Stimulated activated CD4-positive, alpha-beta T cell treated with anti-CD3 and anti-CD28 coated beads, Interleukin-2, amount 100 ng/mL, for 48 hours (primary cell): ENCODE measurements at regions not wholly inside any gene's neighbourhood (a gene's known extent, or its start where the extent isn't known, plus 50 kb on each side); places are given as distances from the start of the nearest gene placed in this dataset.
"Not testable (repeated sequence)": the region's sequence is repeated elsewhere in the genome, so short reads cannot be mapped to it uniquely, and the experiment has no call there.

Source experiments
- DNase-seq, 2 donors: peaks; one replicate each; pipeline ENCODE4 v3.0.0-alpha.2; 2020

GRCh38 chr19:28463493-28464053 lies 749.4 kb downstream of the UQCRFS1 start:
- DNase-seq, result no peak

GRCh38 chr19:28457620-28458019 lies 755.3 kb downstream of the UQCRFS1 start:
- no peak for DNase-seq

DNA sequence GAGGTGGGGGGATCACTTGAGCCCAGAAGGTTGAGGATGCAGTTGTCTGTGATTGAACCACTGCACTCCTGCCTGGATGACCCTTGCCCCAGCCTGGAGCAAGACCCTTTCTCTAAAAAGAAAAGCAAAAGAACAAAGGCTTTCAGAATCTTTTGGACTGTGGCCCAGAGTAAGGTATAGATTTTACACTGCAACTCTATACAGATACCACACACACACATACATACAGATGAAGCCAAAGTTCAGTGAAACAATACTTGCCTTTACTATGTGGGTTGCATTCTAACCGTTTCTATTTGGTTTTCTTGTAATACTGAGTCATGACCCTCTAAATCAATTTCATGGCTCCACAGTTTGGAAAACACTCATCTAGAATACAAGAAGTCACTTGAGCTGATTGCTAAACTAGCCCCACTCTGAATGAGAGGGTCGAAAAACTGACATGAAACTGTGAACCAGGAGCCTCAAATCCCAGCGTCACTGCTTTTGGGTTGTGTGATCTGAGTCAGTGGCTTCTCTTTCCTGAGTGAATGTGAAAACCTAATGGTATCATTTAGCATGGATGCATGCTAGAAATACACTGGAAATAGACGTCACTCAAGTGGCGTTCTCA lies 756.1 kb downstream of the UQCRFS1 start:
- DNase-seq, result no peak

DNA sequence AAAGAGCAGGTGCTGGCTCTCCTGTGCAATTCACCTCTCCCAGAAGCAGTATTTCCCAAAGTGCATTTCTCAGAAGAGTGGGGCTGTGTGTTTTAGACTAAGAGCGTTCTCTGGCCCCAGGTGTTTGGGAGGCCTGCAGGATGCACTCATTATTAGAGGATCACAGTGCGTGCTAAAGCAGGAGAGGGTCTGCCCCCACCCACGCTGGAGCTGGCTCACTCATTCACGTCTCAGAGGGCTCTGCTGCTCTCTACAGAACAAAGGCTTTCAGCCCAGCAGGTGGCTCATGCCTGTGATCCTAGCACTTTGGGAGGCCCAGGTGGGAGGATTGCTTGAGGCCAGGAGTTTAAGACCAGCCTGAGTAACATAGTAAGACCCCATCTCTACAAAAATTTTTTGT lies 756.7 kb downstream of the UQCRFS1 start:
- peak in 1 of 2 donors; percentile 5 for DNase-seq

DNA sequence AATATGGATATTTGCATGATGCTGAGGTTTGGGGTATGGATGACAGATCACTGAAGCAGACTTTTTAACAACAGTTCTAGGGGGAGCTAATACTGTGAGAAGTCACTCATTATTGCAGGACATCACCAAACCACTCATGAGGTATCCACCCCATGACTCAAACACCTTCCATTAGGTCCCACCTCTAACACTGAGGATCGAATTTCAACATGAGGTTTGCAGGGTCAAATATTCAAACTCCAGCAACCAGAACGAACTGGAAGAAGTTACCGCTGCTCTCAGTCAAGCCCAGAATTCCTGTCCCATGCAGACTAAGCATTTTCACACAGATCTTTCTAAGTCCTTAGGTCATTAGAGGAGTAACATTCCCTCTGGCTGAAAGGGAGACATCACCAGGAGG lies 758.9 kb downstream of the UQCRFS1 start:
- DNase-seq, result no peak

GRCh38 chr19:28453420-28453819 lies 759.5 kb downstream of the UQCRFS1 start:
- no peak for DNase-seq

- no peak for DNase-seq
These were observed 763.1 kb downstream of the UQCRFS1 start for GRCh38 chr19:28449803-28450202.

DNA sequence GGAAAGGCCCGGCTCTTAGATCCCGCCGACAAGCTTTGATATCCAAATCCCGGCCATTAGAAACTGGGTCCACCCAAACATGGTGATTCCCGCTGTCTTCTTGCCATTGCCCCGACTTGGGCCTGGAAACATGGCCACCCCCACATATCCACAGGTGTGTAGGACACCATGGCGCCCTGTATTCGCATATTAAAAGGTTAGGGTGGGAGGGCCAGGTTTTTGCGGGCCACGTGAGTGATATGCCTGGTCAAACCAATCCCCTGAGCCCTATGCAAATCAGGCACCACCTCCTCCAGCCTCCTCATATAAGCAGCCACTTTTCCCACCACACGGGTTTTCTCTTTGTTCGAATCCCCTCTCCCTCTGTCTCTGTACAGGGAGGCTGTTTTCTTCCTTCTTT lies 766.4 kb downstream of the UQCRFS1 start:
- DNase-seq, result no peak

- DNase-seq, result no peak
These were observed 767.1 kb downstream of the UQCRFS1 start for GRCh38 chr19:28445826-28446225.

DNA sequence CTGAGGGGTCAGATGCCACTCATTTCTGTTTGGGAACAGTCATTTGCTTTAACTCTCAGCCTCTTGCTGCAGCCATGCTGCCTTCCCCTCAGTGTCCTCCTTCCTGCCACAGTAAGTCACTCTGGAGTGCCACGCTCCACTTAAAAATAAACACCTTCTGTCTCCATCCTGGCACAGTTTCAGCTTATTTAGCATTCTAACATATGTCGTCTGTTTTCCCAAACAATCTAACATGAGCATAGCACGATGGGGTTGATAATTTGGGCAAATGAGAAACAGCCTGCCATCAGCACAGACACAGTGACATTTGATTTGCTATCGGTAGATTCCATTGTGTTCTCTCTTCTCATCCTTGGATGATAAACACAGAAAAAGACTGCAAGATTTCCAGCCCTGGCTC lies 768.6 kb downstream of the UQCRFS1 start:
- no peak for DNase-seq

DNA sequence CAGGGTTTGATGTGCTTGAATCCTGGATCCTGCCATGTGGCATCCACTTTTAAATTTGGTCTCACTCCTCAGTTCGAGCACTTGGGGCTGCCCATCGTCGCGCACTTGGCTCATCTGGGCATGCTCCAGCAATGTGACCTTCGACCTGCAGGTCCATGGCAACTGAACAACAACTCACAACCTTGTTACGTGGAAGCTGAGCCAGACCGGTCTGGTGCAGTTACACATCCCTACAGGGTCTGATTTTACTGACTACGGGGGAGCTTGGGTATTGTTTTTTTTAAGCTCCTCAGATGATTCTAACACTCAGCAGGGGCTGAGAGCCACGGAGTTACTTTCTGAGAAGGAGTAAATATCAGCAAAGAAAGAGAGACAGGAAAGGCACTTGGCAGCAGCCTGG lies 769.6 kb downstream of the UQCRFS1 start:
- no peak for DNase-seq

DNA sequence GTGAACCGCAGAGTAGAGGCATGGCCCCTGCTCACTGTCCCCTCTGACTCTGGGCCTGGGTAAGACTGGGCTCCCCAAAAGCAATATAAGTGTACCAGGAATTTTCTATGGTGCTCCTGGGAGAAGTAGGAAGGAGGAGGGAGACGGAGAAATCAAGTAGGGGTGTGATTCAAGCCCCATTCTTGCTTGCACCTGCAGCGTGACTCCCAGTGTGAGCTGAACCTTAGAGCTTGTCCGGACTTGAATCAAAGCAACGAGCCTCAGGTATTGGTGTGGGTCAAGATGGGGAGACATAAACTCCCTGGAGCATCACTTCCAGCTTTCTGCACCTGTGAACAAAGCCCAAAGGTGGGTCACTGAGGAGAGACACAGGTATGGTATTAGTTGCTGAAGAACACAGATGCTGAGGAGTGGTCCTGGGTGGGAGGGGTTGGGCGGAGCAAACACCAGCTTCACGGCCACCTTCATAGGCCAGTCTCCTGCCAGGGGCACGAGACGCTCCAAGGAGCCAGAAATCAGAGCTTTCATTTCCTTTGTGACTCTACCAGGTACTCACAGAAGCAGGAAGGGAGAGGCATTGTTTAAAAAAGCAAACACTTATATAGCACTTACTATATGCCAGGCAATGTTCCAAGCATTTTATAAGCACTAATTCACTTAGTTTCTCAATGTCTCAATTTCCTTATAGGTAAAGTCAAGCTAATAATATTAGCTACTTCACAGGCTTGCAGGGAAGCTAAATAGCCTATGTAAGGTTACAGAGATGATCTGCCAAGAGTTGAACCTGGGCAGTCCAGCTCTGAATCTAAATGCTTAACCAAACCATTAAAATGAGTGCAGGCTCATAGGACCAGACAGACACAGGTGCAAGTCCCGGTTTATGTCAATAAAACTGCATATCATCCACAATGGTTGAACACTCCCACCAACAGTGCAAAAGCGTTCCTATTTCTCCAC lies 775.3 kb downstream of the UQCRFS1 start:
- no peak for DNase-seq

GRCh38 chr19:28436320-28436719 lies 776.6 kb downstream of the UQCRFS1 start:
- DNase-seq, result no peak

DNA sequence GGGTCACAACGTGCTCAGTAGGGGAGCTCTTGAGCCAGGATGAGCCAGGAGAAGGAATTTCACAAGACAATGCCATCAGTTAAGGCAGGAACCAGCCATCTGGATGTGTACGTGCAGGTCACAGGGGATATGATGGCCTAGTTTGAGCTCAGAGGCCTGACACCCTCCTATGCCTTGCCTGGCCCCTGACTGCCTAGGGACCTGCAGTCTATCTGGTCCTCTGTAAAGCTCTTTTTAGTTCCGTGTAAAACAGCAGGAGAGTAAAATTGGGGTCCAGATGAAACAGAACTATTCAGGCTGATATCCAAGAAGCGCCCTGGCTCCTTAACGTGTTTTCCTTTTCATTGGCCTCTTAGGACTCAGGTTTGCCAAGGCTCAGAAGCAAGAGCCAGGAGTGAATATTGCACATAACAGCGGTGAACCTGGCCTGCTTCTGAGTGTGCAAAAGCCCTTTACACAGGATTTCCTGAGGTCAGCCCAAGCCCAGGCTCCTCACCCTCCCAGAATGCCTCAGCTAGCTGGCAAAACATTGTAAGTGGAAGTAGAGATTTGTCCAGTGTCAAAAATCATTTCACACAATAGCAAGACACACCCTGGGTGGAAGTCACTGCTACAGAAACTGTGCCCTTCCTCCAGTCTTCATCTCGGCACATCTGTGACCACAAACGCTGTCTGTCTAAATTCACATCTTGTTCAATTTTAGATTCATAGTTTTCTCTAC lies 777.2 kb downstream of the UQCRFS1 start:
- no peak for DNase-seq

GRCh38 chr19:28434794-28435193 lies 778.2 kb downstream of the UQCRFS1 start:
- not testable (repeated sequence) for DNase-seq

DNA sequence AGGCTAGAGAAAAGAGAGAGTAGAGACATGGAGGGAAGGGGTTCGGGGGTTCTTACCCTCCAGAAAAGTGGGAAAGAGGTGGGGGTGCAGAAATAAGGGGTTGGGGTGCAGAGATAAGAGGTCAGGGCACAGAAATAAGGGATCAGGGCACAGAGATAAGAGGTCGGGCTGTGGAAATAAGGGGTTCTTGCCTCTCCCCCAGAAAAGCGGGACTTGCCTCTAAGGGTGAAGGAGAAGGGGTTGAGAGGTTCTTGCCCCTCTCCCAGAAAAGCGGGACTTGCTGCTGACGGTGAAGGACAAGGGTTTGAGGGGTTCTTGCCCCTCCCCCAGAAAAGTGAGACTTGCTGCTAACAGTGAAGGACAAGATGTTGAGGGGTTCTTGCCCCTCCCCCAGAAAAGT lies 778.6 kb downstream of the UQCRFS1 start:
- DNase-seq, result not testable (repeated sequence)

GRCh38 chr19:28433166-28433565 lies 779.8 kb downstream of the UQCRFS1 start:
- DNase-seq, result not testable (repeated sequence)

DNA sequence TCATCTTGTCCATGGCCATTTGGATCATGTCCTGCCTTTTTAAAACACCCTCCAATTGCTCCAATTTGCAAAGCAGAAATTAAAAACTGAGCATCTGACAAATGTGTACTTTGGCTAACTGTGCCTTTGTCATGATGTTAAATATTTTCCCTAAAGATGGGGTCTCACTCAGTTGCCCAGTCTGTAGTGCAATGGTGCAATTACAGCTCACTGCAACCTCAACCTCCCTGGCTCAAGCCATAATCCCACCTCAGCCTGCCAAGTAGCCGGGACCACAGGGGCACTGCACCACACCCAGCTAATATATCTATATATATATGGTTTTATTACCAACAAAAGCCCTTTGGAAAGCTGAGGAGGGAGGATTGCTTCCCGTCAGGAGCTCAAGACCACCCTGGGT lies 782.7 kb downstream of the UQCRFS1 start:
- DNase-seq, result no peak

DNA sequence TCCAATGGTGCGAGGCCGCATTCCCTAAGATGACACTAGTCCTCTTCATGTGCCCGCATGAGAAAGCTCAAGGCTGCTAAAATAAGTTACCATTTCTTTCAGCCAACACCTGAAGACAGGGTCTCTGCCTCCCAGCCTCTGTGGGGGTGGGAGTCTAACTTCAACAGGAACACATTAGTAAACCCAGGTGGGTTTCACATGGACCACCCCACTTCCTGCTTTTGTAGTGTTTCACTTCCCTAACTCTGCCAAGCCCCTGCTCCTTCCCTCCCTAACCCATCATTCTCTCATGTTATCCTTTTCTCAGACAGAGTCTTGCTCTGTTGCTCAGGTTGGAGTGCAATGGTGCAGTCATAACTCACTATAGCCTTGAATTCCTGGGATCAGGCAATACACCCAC lies 783.6 kb downstream of the UQCRFS1 start:
- no peak for DNase-seq

DNA sequence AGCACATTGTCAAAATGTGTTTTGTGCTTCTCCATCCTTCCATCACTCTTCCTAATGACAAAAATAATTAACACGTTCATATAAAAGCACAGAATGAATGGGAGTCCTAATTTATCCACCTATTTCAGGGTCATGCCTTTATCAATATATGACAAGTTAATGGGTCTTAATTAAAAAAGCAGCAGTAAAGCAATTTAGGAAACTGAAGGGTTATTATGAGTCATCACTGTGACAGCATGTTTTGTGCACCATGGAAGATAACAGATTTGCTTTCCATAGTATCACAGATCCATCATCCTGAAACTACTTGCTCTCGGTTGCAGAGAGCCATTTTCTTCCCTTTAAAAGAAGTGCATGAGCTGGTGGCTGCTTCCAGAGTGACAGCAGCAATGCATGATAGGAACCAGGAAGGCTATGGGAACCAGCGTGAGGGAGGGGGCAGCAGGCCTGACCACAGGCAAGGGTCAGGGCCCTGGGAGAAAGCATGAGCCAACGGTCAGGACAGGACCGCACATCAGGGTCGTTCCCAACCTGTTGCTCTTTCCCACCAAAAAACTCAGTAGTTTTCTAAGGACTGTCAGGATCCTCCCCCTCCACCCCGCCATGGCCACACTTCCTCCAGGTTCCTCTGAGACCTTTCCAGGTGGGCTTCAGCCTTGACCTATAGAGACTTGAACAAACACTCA lies 784.1 kb downstream of the UQCRFS1 start:
- no peak for DNase-seq

- no peak for DNase-seq
These were observed 785.4 kb downstream of the UQCRFS1 start for GRCh38 chr19:28427376-28428083.

DNA sequence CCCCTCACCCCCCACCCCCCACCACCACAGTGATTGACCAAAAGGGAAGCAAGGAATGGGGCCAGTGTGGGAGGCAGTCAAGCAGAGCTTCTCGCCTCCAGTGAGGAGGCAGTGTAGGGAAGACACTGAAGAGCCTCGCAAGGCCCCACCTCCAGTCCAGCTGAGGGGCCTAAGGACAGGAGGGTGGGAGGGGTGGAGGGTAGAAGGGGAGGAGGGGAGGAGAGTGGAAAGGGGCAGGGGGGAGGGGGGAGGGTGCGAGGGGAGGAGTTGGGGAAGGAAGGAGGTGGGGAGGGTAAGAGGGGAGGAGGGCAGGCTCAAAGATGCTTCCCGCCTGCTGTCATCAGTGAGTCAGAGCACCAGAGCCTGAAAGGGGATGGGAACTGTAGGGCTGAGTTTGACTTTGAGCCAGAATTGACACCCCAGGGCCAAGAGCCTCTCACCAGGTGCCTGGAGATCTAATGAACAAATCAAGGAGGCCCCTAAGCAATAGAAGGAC lies 786.2 kb downstream of the UQCRFS1 start:
- DNase-seq, result no peak
